T47D (cell line): ENCODE measurements at regions not wholly inside any gene's neighbourhood (a gene's known extent, or its start where the extent isn't known, plus 50 kb on each side); places are given as distances from the start of the nearest gene placed in this dataset.

Experiments used
- DNase-seq, 2 experiments: peaks; one replicate each; pipeline versions ENCODE4 v3.0.0 to v3.0.0-alpha.2; 2011 to 2012; ENCODE audit warnings: low read depth in 1 of 2, low spot score in 1 of 2
- JUND ChIP-seq: IDR thresholded peaks from 2 replicates; pipeline ENCODE4 v1.6.1; 2012; ENCODE audit warnings: low read depth
- in situ Hi-C: cut with HindIII; loops from 2 replicates; pipeline ENCODE4 v1.10.0; 2016; ENCODE audit warnings: low sequenced_read_pairs, low pct_unique_long_range_greater_than_20kb

DNA sequence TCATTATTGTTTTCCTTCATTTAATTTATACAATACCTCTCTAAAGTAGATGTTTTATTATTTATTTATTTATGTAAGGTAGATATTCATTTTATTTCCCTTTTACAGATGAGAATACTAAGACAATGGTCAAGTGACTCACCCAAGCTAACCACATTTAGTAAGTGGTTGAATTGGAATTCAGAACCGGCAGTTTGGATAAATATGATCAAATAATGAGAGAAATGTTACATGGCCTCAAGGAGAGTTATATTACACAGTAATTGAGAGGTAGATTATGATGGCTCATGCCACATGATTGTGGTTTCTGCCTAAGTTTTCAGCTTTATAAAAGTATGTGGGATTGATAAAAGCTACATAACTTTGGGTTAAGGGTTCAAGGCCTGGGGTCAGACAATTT lies 239.4 kb upstream of the BOD1L1 start:
- no peak for TF ChIP-seq JUND
- no peak for DNase-seq
- in situ Hi-C loops: no loop called here

DNA sequence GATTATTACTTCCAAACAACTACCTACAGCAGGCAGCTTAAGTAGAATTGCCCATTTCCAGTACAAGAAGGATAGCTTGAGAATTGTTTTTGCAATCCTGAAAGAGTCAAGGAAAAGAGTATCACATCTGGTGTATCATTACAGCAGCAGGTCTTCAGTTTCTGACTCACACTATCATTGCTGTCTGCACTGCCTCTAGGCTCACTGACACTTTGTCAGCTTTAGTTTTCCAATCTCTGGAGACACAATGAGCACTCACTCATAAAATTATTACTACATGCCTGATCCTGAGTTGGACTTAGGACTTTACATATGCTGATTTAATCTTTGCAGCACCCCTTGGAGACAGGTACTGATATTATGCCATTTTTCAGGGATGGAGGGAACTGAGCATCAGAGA lies 244.6 kb upstream of the BOD1L1 start:
- in situ Hi-C loops: no loop called here
- no peak for DNase-seq

GRCh38 chr4:13872955-13873354 lies 245.4 kb upstream of the BOD1L1 start:
- in situ Hi-C loops: no loop called here
- DNase-seq: no peak
- no peak for TF ChIP-seq JUND

More for the DNA sequence above, 244.6 kb upstream of the BOD1L1 start:
- no peak for TF ChIP-seq JUND

DNA sequence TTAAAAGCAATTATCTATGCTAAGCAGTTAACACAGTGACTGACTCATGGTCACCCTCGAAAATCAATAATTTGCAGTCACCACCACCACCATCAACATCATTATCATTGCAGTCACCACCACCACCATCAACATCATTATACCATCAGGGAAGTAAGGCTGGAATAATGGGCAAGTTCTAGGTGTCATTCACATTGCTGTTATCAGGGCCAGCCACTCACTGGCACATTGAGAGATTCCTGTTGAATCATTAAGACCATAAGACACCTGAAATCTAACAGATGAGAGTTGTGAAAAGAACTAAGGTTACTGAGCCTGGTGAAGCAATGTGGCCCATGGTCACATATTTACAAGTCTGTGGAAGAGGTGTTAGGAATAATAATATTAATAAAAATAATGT lies 247.7 kb upstream of the BOD1L1 start:
- DNase-seq: no peak
- no peak for TF ChIP-seq JUND
- in situ Hi-C loops: no loop called here

- TF ChIP-seq JUND: no peak
- no peak for DNase-seq
- in situ Hi-C loops: no loop called here
Observed at GRCh38 chr4:13876131-13876530, 248.6 kb upstream of the BOD1L1 start.

- in situ Hi-C loops: no loop called here
- no peak for DNase-seq
- TF ChIP-seq JUND: no peak
Observed at GRCh38 chr4:13876940-13877339, 249.4 kb upstream of the BOD1L1 start.

- no peak for TF ChIP-seq JUND
- DNase-seq: no peak
- in situ Hi-C loops: no loop called here
Observed at GRCh38 chr4:13877626-13878025, 250.1 kb upstream of the BOD1L1 start.

DNA sequence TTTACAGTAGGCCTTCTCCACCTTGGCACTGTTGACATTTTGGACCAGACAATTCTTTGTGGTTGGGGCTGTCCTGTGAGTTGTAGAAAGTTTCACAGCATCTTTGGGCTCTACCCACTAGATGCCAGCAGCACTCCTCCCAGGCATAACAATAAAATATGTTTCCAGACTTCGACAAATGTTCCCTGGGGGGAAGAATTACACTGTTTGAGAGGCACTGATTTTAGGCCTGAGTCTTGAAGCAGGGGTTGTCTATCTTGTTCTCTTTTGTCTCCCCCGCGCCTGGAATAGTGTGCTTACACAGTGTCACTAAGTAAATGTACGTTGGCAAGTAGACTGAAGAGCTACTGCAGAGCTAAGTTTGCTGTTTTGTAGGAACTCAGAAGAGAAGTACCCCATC lies 254.4 kb upstream of the BOD1L1 start:
- in situ Hi-C loops: no loop called here
- DNase-seq: no peak
- TF ChIP-seq JUND: no peak

DNA sequence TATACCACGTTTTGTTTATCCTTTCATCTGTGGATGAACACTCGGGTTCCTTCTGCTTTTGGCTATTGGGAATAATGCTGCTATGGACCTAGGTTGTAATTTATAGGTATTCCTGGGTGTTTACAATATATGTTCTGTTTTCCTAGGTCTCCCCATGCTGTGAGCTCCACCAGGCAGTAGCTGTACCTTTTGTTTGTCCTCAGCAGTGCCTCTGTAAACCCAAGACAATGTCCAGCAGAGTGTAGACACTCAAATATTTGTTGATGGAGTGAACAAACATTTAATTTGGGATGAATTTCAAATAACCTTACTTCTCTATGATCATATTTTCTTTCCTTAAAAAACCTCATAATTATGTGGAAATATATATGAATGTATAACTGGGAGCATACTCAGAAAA lies 259.5 kb upstream of the BOD1L1 start:
- no peak for TF ChIP-seq JUND
- in situ Hi-C loops: no loop called here
- DNase-seq: no peak

- DNase-seq: no peak
- no peak for TF ChIP-seq JUND
- in situ Hi-C loops: no loop called here
Observed at GRCh38 chr4:13888112-13888511, 260.6 kb upstream of the BOD1L1 start.

- TF ChIP-seq JUND: no peak
- in situ Hi-C loops: no loop called here
Observed at GRCh38 chr4:13891544-13891939, 264.0 kb upstream of the BOD1L1 start.

GRCh38 chr4:13892739-13893105 lies 265.2 kb upstream of the BOD1L1 start:
- TF ChIP-seq JUND: no peak
- in situ Hi-C loops: no loop called here
- DNase-seq: no peak

More at GRCh38 chr4:13891544-13891939, 264.0 kb upstream of the BOD1L1 start:
- no peak for DNase-seq

GRCh38 chr4:13893211-13893610 lies 265.7 kb upstream of the BOD1L1 start:
- DNase-seq: no peak
- in situ Hi-C loops: no loop called here
- no peak for TF ChIP-seq JUND

DNA sequence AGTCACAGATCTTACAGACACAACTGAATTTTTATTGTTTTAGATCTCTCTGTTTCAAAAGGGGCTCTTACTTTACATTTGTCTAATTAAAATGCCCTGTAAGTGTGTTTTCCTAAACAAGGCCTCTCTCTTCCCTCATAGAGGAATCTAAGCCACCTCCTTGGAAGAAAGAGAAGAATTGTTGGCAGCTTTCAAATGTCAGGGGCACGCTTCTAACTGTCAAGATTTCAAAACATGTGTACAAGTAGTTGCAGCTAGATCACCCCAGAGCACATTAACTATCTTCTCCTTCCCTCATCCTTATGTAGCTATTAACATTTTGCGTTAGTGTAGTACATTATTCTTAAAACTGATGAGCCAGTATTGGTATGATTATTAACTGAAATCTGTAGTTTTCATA lies 266.5 kb upstream of the BOD1L1 start:
- in situ Hi-C loops: no loop called here
- no peak for TF ChIP-seq JUND
- no peak for DNase-seq

DNA sequence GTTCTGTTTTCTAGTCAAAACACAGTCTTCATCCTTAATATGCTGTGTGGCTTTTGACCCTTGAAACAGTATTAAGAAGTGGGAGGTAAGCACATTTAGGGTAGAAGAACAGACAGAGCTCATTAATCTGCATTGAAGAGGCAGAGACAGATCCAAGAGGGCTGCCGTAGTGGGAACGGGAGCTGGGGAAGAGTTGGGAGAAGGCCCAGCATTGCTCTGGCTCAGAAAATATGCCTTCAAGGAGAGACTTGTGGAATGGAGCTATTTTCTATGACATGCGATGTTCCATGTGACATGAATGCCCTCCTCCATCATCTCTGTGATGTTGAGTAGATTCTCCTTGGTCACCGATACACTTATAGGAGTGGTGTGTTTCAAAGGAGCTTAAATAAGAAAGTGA lies 273.3 kb upstream of the BOD1L1 start:
- no peak for DNase-seq
- no peak for TF ChIP-seq JUND
- in situ Hi-C loops: no loop called here
